Amniotic stem cell (primary cell): ENCODE measurements at regions not wholly inside any gene's neighbourhood (a gene's known extent, or its start where the extent isn't known, plus 50 kb on each side); places are given as distances from the start of the nearest gene placed in this dataset.
"Not testable (repeated sequence)": the region's sequence is repeated elsewhere in the genome, so short reads cannot be mapped to it uniquely, and the experiment has no call there.

ENCODE experiments used
- DNase-seq: peaks from one replicate; lab custom pipeline; 2025; lab: John Stamatoyannopoulos, UW

DNA sequence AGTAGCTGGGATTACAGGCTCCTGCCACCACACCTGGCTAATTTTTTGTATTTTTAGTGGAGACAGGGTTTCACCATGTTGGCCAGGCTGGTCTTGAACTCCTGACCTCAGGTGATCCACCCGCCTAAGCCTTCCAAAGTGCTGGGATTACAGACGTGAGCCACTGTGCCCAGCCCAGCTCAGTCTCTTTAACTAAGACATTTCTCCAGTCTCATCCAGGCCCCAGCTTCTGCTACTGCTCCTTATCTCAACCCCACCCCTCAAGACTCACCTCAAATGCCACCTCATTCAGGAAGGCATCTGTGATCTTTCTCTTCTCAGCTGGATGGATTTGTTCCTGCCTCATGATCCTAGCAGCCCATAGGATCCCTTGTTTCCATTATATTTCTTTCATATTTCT, 85.9 kb upstream of the GRAMD1B start:
- not testable (repeated sequence) for DNase-seq

GRCh38 chr11:123338997-123339752, 90.9 kb upstream of the GRAMD1B start:
- DNase-seq: no peak

- DNase-seq: no peak
These were observed 91.7 kb upstream of the GRAMD1B start for GRCh38 chr11:123338266-123338800.

DNA sequence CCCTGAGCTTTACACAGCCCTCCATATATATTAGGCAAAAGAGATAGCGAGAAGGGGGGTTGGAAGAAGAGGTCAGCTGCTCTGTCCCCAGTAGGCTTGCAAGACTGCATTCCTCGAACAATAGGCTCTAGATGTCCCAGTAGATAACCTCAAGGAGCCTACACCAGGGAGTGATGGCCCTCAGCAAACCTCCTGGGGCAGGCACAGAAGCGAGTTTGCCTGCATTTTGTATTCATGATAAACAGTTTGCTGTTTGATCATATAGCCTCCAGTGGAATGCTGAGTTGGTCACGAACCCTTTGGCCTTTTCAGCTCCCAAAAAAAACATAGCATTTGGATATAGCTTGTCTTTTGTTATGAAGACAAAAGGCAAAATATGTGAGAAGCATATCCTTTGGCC, 95.1 kb upstream of the GRAMD1B start:
- DNase-seq: no peak

GRCh38 chr11:123332577-123332976, 97.5 kb upstream of the GRAMD1B start:
- DNase-seq: not testable (repeated sequence)

GRCh38 chr11:123330948-123331347, 99.1 kb upstream of the GRAMD1B start:
- no peak for DNase-seq

GRCh38 chr11:123330471-123330870, 99.6 kb upstream of the GRAMD1B start:
- DNase-seq: no peak

- no peak for DNase-seq
These were observed 100.0 kb upstream of the GRAMD1B start for GRCh38 chr11:123330071-123330470.

GRCh38 chr11:123328281-123328867, 101.7 kb upstream of the GRAMD1B start:
- no peak for DNase-seq

- DNase-seq: no peak
These were observed 104.5 kb upstream of the GRAMD1B start for GRCh38 chr11:123325533-123325932.

- no peak for DNase-seq
These were observed 106.5 kb upstream of the GRAMD1B start for GRCh38 chr11:123323568-123323967.

GRCh38 chr11:123321636-123322035, 108.4 kb upstream of the GRAMD1B start:
- no peak for DNase-seq

DNA sequence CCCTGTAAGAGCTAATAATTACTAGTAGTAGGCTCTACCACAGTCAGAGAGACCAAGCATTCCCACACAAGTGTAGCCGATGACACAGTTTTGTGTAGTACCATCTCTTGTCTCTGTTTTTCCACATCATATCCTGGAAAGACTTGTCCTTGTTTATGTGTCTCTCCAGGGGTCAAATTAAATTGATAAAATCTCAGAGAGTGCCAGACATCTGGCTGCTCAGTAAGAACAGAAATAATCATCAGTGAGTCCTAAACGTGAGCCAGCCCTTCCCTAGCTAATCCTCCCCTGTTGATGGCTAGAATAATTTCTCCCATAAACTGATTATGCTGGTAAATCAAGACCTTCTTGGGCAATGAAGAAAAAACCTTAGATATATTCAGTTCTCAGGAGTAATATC, 111.4 kb upstream of the GRAMD1B start:
- DNase-seq: no peak

DNA sequence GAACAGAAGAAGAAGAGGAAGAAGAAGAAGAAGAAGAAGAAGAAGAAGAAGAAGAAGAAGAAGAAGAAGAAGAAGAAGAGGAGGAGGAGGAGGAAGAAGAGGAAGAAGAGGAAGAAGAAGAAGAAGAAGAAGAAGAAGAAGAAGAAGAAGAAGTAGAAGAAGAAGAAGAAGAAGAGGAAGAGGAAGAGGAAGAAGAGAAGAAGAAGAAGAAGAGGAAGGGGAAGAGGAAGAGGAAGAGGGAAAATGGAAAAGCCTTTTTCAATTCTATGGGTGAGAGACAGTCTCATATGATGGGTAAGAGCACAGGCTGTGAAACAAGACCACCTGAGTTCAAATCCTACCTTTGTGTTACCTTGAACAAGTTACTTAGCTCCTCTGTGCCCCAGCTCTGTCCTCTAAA, 111.9 kb upstream of the GRAMD1B start:
- DNase-seq: not testable (repeated sequence)

DNA sequence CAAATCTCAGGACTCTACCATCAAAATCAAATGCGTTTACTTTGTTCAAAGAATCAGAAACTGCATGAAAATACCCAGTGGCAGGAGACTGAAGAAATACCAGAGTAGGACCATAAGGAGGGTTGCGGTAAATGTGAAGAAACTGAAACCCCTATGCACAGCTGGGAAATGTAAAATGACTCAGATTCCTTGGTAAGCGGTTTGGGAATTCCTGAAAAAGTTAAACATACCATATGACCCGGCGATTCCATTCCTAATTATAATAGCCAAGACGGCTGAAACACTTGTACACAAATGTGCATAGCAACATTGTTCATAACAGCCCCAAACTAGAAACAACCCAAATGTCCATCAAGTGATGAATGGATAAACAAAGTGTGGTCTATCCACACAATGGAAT, 114.1 kb upstream of the GRAMD1B start:
- DNase-seq: no peak

- no peak for DNase-seq
These were observed 115.1 kb upstream of the GRAMD1B start for GRCh38 chr11:123314972-123315371.

DNA sequence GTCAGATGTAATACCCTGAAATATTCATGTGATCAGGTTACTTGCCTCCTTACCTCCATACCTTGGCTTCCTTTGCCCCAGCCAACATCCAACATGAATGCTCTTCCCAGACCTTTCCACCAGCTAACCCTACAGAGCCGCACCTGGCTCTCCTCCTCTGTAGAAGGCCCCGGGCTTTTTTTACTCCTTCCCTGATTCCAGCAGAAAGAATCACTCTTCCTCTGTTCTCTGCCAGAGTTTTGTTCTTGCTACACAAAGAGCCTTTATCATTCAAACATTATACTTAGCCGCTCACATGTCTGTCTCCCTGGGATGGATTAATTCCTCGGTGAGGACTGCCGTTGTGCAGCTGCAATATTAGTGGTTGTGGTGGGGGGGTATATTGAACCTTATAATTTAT, 116.8 kb upstream of the GRAMD1B start:
- no peak for DNase-seq

GRCh38 chr11:123308077-123308476, 113.0 kb upstream of the CLMP start:
- DNase-seq: no peak

DNA sequence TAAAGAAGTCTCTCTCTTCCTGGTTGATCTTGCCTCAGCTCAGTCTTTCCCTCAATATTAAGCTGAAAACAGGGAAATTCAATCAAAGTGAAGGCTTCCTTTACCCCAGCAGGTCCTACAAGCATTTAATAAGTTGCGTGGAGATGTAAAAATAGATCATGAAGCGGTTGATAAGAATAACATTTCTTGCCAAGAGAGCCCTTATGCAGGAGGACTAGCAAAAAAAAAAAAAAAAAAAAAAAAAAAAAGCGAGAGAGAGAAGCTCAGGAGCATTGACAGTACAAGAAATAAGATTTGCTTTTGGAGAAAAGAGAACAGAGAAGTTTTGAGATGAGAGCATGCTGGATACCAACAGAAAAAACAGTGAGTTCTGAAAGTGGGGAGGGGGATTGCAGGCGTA, 112.2 kb upstream of the CLMP start:
- no peak for DNase-seq

DNA sequence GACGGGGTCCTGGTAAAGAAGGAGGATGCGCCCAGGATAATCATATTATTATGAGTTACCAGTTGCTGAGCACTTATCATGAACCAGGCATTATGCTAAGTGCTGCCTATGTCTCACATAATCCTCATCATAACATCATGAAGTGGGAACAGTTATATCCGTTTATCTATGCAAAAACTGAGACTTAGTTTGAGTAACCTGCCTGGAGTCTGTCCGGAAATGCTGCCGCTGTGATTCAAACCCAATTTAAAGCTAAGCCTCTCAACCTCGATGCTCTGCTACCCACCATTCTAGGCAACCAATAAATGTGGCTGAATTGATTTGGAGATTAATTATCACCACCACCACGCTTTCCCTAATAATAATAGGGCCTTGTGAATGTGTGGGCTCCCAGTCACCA, 111.5 kb upstream of the CLMP start:
- DNase-seq: no peak

- no peak for DNase-seq
These were observed 110.7 kb upstream of the CLMP start for GRCh38 chr11:123305601-123306375.

DNA sequence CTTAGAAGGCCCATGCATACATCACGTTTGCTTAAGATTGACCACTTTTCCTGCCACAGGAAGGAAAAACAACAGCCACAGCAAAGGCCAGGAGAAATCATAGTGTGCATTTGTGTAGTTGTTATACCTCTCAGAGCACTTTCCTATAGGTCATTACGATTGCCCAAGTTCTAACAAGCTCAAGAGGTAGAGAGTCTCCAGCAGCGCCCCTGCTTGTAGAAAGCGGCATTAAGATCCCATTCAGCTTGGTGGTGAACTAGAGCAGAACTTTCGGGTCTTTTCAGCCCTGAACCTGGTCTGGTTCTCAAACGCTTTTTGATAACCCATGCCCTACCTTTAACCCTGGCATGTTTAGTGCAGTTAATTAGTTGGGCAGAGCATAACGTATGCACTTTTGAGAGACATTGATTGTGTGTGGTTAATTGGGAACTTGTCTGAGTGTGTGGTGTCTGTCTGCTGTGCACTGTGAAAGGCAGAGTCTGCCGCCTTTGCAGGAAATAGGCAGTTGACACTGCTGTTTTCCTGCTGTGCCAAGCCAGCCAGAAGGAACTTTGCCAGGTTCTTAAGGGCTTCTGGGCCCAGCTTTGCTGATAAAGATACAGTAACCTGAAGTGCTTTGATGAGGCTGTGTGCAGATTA, 109.9 kb upstream of the CLMP start:
- no peak for DNase-seq
